ENCODE measurements at regions not wholly inside any gene's neighbourhood (a gene's known extent, or its start where the extent isn't known, plus 50 kb on each side); places are given as distances from the start of the nearest gene placed in this dataset.

DNA sequence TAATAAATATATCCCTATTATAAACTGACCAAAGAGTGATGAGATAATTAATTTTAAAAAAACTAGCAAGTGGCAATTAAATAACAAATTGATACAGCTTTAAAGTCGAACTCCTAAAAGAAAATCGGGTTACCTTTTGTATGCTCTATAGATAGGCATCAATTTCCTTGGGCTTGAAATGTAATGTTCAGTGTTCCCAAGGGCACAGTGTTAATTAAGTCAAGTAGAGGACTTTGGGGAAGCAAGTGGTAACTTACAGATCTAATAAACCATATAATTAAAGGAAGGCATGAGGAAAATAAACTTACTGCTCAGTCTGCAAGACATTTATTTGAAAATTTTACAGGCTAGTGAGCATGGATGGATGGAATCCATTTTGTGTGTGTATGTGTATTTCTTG is 220.9 kb downstream of the FSCB start:
- TF ChIP-seq, protein P1, sequence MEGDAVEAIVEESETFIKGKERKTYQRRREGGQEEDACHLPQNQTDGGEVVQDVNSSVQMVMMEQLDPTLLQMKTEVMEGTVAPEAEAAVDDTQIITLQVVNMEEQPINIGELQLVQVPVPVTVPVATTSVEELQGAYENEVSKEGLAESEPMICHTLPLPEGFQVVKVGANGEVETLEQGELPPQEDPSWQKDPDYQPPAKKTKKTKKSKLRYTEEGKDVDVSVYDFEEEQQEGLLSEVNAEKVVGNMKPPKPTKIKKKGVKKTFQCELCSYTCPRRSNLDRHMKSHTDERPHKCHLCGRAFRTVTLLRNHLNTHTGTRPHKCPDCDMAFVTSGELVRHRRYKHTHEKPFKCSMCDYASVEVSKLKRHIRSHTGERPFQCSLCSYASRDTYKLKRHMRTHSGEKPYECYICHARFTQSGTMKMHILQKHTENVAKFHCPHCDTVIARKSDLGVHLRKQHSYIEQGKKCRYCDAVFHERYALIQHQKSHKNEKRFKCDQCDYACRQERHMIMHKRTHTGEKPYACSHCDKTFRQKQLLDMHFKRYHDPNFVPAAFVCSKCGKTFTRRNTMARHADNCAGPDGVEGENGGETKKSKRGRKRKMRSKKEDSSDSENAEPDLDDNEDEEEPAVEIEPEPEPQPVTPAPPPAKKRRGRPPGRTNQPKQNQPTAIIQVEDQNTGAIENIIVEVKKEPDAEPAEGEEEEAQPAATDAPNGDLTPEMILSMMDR (tag by site-specific recombination; IDR thresholded peaks at IDR 0.05): no peak
- TF ChIP-seq MYNN (tag by site-specific recombination; IDR thresholded peaks at IDR 0.05; ENCODE audit: borderline replicate concordance) (no peak), ZNF148 (tag by site-specific recombination; IDR thresholded peaks at IDR 0.05; ENCODE audit: borderline replicate concordance) (no peak), ZNF274 (IDR thresholded peaks at IDR 0.05; ENCODE audit: low read length) (no peak), ZNF274 (tag by site-specific recombination; IDR thresholded peaks at IDR 0.05; ENCODE audit: borderline replicate concordance) (no peak), ZNF280C (tag by site-specific recombination; IDR thresholded peaks at IDR 0.05) (no peak)

Data from HEK293 (cell line).